Activated CD8-positive, alpha-beta memory T cell treated with anti-CD3 and anti-CD28 coated beads, Interleukin-2, amount 50 U/mL, for 4 hours (primary cell): ENCODE measurements at regions not wholly inside any gene's neighbourhood (a gene's known extent, or its start where the extent isn't known, plus 50 kb on each side); places are given as distances from the start of the nearest gene placed in this dataset.
"Not testable (repeated sequence)": the region's sequence is repeated elsewhere in the genome, so short reads cannot be mapped to it uniquely, and the experiment has no call there.

ENCODE experiments used
- DNase-seq: peaks from one replicate; pipeline ENCODE4 v3.0.0-alpha.2; 2020

DNA sequence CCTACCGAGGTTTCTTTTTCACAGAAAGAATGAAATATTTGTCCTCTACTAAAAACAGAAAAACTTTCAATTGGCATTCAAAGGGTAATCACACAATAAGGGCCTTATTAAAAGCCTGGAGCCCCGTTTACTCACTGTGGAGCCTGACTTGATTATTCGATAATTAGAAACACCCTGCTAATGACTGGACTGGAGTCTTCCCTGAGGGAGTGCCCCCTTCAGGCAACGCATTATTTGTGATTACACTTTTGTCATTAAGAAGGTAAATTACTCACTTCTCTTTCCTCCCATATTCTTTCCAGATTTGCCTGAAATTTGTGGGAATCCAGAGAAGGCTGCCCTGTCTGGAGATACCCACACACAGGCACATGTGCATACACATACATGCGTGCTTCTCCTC is 444.2 kb upstream of the NPVF start:
- DNase-seq: no peak

DNA sequence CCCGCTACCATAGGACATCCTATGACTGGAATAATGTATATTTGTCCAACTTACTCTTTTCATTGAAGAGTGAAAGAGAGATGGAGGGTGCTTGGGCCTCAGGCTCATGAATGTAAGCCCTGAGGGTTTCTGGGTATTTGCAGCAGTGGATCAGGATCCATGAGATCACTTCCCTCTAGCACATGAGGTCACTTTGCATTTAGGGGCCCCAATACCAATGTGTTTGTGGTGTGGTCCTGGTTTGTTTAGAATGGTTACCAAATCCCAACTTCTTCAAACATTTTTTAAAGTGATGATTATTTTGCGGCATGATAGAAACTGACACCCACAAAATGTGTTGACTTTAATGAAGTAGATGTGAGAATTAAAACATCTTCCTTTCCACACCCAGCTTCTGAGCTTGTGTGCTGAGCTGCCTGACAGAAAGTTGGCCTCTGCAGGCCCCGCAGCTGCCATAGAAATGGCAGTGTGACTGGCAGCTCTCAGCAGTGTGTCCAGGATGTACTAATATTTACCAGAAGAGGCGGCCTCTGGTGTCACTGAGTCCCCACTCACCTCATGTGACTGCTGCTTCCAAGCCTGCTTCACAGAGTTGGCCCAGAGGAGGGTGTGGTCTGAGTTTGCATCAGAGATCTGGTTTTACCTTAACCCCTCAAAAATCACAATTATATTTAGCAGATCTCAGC is 447.6 kb upstream of the NPVF start:
- no peak for DNase-seq

DNA sequence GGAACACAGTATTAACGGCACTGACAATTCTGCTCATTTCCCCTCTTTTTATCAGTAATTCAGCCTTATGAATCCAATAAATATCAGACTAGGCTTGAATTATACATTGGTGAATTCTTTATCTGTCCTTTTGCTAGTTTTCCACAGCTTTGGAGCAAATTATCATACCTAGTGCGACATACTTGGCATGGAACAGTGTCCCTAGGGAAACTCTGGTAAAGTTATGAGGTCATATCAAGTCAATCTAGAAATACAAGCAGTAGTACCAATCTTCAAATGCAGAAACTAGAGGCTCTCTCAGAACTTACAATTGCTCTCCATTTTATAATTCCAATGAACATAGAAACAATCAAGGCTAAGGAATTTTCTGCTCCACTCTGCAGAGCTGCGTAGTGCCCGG is 449.3 kb upstream of the NPVF start:
- DNase-seq: no peak

DNA sequence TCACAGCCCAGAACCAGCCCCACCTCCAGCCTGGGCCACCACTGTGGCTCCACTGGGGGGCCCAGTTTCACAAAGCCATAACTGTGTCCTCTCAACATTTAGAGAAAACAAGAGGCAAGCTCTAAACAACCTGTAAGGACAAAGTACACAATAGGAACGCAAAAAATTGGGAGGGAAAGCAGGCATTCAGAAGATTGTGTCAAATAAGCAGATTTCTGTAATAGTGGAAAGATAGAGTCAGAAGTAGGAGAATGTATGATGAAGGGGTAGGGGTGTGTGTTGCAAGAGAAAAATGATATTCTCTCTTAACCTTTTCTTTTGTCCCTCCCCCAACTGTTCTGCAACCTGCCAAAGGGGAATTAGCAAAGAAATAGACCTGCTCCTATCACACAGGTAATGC is 449.9 kb upstream of the NPVF start:
- no peak for DNase-seq

DNA sequence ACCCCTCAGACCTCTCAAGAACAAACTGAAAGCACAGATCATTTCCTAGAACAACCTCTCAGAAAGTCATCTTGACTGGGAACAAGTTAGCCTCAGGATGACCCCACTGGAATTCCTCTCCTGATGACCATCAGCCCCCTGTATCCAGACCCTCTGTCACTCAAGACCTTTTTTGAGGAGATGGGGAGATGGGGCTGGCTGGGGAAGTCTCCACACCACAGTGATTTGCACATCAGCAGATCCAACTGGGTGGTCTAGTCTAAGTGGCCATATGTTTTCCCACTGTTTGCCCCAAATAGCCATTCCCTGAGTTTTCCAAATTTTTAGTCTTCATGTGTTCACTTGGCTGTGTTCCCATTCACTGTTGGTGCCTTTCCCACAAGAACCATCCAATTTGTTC is 452.4 kb upstream of the NPVF start:
- no peak for DNase-seq

DNA sequence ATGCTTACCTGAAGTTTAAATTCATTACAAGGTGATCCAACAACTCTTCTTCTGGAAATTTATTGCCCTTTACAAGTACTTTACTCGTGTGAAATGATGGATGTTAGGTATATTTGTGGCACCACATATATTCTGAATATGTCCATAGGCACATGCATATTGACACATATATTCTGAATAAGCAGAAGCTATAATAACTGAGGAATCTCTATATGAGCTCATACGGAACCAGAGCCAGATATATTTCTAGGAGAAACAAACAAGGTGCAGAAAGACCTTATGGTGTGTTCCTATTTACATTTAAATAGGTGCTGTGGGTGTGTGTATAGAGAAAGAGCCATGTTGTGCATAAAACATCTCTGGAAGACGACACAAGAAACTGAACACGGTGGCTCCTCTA is 456.1 kb upstream of the NPVF start:
- DNase-seq: no peak

DNA sequence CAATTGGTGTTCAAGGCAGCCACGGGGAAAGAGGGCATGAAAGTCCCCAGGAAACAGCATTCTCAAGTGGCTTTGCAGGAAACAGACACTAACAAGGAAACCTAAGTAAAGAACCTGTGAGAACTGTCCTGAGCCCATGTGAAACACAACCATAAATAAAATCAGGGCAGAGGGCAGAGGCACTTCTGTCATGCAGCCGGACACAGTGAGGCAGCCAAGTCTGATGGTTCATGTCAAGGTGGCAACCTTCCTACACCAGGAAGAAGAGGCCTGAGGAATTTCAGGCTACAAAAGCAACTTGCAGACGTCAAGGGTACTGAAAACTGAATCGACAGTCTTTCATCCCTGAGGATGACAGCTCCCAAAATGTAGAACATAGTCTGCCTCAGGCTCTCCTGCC is 458.2 kb upstream of the NPVF start:
- no peak for DNase-seq

DNA sequence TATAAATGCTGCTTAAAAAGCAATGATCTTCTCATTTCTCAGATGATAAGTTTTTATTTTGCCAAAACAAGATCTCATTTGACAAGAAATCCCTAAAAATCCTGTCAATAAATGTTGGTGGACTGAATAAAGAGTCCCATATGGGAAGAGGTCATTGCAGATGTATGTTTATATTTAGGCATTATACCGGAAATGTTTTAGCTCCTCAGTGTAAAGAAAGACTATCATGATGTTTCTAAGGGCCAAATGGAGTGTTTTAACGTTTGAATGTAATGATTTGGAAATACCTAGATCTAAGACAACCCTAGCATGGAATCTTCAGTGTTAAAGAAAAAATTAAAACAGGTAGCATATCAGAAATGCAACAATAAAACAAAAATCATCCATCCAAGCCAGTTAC is 457.8 kb upstream of the NFE2L3 start:
- no peak for DNase-seq

DNA sequence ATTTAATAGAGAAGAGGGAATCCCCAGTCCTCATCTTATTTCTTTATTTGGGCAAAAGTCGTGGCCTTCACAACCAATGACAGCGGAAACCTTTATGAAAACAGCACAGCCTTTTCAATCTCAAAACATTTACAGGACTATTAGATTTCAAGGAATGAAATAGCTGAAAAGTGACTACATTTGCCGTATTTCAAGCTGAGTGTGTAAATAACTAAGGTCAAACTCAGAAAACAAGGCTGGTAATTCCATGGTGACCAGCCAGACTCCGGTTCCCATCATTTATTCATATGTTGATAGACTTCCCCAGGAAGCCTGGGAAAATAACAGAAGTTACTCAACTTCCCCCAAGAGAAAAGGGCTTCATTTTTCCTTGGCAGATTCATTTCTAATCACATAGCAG is 457.3 kb upstream of the NFE2L3 start:
- no peak for DNase-seq

DNA sequence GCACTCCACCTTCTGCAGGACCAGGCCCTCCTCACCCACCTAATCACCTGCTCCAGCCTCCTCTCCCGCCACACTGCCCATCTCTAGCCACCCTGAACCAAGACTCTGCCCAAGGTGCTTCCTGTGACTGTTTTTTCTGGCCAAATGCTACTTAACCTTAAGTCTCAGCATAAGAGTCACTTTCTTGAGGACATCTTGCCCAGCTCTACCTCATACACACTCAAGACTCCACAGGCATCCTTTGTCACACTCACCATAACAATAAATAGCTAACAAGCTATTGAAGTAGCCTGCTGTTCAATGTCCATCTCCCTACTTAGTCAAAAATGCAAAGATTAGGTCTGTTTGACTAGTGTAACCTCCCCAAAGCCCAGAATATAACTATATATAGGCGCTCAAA is 455.4 kb upstream of the NFE2L3 start:
- DNase-seq: no peak

DNA sequence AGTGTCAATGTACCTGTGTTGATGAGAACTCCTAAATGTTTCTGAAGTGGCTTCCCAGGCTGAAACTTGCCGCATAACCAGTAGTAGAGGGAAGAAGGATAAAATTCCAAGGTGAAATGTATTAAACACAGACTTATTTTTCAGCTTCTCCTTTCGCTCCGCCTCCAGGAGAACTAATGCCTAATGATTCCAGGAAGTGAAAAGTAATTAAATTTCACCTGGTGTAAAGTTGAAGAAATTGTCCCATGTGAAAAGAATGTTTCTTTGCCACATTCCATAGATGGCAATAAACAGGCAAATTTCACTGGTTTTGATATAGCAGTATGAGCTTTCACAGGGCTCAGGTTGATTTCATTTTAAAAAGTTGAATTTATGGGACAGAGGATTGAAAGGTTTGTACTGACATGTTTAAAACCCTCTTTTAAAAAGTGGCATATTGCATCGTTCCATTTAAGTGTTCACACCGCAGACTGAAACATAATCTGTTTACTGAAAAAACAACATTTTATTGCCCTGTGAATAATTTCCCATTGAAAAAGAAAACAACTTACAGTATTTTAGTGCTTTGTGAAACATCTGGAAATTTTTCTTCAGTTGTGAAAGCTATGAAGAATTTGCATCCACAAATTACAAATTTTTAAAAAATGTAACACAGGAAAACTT is 453.4 kb upstream of the NFE2L3 start:
- no peak for DNase-seq

DNA sequence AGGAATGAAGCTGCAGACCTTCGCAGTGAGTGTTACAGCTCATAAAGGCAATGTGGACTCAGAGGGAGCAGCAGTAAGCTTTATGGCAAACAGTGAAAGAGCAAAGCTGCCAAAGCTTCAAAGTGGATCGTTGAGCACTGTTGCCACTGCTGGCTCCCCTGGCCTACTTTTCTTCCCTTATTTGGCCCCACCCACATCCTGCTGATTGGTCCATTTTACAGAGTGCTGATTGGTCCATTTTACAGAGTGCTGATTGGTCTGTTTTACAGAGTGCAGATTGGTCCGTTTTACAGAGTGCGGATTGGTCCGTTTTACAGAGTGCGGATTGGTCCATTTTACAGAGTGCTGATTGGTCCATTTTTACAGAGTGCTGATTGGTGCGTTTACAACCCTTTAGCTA is 451.9 kb upstream of the NFE2L3 start:
- not testable (repeated sequence) for DNase-seq

DNA sequence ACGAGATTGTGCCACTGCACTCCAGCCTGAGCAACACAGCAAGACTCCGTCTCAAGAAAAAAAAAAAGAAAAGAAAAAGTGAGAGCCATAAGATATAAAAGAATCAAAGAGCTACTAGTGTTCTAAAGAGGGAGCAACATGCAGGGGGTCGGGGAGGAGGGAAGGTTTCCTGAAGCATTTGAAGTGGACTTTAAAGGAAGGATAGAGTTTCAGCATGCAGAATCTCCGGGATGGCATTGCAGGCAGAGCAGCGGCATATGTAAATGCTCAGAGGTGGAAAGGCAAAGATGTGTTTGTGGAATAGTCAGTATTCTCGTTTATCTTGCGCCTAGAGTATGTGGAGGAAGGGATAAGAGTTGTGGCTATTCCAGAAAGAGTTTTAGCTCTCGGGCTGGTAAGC is 447.6 kb upstream of the NFE2L3 start:
- DNase-seq: no peak

DNA sequence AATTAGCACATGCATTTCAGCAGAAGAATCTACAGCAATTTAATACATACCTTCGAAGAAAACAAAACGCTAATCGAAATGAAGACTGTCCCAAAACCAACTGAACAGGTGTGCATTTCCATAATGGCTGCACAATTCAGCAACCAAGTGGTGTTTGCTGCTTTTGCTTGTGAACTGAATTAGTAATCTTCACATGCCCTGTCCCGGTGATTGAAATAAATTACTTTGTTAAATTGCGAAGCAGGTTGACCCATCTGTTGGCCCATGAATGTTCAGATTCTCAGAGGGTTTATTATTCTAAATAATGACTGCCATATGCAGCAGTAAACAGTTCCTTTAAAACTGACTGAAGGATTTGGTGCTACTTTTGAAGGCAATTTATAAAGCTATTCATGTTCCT is 445.2 kb upstream of the NFE2L3 start:
- no peak for DNase-seq

DNA sequence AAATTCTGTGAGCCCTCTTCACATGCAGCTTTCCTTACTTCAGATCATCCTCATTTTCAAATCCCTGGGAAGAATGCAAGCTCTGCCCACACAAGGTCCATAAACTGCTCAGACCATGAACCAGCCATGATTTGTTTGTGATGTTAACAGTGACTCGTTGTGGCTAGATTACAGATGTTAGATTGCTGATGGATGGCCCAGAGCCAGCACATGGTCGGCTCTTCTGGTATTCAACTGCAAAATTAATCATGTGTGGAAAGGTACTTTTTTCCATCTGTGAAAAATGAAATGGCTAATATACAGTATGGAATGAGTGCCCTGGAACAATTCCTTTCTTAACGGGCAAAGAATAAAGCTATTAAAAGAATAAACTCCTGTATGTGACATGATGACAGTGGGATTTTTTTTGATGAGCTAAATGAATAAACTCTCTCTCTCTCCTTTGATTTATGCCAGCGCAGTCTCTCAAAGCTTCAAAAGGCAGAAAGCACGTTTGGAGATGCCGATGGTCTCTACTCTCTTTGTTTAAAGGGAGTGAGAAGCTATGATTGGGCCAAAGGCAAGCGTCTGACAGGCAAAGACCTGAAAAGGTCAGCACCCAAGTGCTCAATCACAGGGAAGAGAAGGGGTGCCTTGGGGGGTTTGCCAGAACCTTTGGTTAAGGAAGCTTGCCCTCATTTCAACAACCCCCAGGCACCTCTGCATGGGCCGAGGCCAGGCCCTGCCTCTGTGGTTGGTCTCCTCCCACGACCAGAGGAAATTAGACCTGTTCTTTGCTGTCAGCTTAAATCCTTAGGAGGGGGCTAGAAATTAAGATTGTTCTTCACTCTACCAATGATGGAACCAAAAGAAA is 444.0 kb upstream of the NFE2L3 start:
- no peak for DNase-seq

DNA sequence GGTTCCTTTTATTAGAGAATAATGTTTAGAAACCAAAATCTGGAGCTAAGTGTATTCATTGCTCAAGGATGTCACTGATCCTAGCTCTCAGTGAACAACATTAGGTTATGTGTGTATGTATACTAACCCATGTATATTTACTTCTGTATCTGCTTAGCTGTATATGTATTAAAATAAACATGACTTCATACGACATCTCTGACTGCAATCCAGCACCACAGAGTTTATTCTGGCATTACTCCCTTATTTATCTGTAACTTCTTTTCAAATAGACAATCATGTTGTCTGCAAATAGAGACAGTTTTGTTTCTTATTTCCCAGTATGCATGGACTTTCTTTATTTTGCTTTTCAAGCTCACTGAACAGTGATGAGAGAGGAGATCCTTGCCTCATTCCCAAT is 441.0 kb upstream of the NFE2L3 start:
- DNase-seq: no peak

DNA sequence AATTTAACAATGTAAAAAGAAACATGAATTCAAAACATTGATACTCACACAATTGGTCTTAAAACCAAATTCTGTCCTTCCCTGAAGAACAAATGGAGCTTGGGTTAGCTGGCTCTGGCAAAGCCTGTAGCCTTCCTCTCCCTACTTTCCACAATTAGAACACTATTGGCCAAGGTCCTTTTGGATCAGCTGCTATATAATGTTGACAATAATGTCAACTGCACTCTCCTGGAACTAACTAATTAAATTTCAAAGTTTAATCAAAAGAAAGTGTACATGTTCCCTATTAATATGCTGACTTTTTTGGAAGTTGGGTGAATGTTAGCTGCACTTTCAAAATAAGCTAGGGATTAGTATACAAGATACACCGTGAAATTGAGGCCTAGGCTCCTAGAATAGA is 440.1 kb upstream of the NFE2L3 start:
- DNase-seq: no peak

DNA sequence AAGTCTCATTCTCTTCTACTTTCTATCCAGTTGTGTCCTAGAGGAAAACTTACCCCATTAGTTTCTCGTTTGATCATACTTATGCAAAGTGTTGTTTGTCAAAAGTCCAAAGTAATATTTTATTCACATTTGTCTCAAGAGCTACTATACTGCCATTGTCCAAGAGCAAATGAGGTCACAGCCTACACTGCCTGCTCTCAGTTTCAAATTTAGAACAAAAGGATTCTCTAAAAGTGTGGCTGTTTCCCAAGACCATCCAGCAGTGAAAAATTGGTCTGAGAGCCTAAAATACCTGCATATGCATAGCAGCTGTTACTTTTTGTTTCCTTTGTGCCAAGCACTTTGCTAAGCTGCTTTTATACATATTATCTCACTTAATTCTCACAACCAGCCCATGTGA is 439.5 kb upstream of the NFE2L3 start:
- no peak for DNase-seq

DNA sequence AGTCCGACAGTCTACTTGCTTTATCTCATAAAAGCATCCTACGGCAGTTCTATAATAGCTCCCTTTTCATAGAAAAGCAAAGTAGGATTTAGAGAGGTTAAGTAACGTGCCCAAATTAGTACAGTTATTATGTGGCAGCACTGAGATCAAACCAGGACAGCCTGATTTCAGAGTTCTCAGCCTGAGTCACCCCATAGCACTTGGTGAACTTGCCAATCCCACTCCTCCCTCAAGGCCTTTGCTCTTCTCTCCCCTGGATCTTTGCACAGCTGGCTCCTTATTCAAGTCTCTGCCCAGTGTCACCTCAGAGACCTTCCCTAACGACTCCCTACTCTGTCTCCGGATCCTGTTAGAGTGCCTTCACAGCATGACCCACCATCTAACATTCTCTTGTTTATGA is 438.0 kb upstream of the NFE2L3 start:
- DNase-seq: no peak

DNA sequence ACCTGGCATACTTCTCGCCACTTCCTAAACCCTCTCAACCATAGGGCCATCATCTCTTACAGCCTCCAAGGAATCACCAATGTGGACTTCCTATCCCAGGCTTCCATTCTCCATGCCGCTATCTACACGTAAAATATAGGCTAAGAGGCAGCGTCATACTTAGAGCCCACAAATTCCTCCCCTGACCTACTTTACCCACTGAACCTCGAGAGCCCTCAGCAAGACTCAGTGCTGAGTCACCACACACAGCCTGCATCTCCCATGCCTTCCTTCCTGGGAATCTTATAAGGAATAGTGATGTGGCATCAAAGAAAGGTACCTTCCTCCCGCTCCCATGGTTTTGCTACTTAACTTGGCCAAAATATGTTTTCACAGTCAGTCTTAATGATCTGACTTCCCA is 435.6 kb upstream of the NFE2L3 start:
- no peak for DNase-seq

DNA sequence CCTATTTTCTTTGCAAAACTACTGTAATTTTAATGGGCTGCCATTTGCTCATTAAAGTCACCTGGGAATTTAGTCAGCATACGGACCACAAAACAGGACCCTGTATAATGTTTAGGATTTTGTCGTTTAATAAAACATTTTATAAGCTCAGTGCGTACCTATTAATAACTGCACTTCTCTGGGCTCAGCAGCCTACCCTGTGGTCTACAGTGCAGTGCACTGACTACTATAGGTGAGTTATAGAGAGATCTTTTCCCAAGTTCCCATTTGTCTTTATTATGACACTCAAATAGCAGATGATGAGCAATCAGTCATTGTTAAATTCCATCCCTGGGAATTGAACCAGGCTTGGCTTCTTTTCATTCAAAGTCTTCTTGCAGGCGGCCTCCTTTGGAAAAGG is 433.4 kb upstream of the NFE2L3 start:
- DNase-seq: no peak

DNA sequence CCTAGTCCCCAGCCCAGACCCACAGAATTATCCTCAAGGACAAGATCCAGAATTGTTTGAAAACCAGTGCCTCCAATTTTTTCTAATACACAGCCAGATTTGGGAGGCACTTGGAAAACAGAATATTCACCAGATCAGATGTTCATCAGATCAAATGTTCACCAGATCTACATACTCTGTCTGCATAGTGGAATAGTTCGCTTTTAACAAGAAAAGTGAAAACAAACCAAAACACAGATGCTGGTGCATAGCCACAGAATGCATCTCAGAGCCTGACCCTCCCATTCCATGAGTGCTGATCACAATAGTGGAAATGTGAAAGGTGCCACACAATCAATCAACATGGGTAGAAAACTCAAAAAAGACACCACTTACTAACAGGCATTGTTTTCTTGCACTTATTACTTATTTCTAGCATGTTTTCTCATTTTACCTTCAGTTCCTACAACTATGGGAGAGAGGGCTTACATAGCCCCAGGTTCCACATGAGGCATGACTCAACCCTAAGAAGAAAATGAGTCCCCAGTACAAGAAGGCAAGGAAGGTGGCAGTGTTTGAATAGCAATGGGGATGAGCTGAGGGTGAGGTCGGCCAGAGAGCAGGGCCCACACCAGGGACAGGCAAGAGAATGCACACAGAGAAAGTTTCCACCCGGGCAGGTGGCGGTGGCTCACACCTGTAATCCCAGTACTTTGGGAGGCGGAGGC is 432.7 kb upstream of the NFE2L3 start:
- no peak for DNase-seq

DNA sequence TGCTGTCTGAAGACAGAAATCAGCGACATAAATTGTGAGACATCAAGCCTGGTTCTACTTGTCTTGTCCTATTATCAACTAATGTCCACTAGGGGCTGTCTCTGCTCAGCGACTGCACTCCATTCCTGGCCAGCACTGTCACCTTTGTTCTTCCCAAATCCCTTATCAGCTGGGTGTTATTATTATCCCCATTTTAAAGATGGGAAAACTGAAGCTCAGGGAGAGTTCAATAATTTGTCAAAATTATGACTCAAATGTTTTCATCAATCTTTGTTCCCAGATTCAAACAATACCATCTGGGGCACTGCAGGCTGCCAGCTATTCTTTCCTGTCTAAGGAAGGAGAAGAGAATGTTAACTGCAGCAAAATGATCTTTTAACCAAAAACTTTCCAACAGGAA is 431.6 kb upstream of the NFE2L3 start:
- no peak for DNase-seq

DNA sequence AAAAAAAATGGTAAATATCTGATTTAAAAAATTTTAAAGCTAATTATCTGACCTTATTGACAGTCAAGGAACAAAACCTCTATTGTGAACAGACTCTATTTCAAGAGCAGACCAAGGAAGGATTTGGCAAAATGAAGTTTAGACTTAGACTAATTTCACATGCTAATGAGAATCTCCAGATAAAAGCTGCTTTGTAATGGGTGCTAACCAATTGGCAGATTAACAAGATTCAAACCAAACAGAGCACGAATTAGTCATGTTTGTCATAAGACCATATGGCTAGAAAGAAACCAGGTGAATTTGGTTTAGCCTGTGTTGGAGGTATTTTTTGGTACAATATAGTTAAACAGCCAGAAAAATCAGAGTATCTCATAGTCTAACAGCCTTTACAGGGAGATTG is 429.1 kb upstream of the NFE2L3 start:
- DNase-seq: no peak
